Stimulated activated CD8-positive, alpha-beta memory T cell treated with anti-CD3 and anti-CD28 coated beads, Interleukin-4, amount 100 ng/mL, for 24 hours (primary cell): ENCODE measurements at regions not wholly inside any gene's neighbourhood (a gene's known extent, or its start where the extent isn't known, plus 50 kb on each side); places are given as distances from the start of the nearest gene placed in this dataset.

Experiments used
- DNase-seq: peaks from one replicate; pipeline ENCODE4 v3.0.0-alpha.2; 2020; ENCODE audit warnings: low read depth

DNA sequence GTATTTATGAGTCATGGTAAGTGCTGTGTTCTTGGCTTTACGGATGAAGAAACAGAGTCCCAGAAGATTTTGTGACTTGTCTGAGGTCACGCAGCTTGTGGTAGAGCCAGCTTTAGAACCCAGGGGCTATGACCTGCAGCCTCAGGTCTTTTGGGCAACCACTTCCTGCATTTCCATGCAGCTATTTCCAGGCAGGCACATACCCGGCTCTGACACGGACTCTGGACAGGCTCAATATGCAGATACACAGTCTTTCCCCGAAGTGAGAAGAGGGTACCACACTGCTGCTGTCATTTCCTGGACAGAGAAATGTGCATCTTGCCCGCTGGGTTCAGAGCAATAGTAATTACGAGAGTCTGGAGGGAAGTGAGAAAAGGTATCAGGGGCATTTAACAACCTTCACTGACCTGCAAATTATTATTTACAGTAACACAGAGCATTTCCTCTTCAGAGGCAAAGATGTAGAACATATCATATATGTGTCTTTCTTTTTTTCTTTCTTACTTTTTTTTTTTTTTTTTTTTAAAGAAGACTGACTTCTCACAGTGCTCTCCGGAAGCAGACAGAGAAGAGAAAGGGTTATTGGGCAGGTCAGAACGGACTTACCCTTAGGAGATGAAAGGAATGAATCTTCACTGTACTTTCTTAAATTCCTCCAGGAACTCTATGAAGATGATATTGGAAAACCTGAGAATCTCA, 185.1 kb downstream of the CLIC5 start:
- DNase-seq = peak; percentile 15

DNA sequence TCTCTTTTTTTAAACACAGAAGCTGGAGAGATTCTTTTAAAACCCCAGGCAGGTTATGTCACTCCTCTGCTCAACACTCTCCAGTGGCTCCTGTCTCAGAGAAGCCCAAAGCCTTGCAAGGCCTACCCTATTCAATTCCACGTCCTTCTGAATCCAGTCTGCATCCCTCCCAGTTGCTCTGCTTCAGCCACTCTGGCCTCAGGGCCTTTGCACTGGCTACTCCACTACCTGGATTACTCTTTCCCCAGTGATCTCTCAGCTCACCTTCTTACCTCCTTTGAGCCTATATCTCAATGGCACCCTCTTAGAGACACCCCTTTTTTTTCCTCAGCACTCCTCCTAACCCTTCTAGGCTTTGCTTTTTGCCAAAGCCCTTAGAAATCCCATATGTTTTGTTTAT, 185.8 kb downstream of the CLIC5 start:
- DNase-seq = no peak

DNA sequence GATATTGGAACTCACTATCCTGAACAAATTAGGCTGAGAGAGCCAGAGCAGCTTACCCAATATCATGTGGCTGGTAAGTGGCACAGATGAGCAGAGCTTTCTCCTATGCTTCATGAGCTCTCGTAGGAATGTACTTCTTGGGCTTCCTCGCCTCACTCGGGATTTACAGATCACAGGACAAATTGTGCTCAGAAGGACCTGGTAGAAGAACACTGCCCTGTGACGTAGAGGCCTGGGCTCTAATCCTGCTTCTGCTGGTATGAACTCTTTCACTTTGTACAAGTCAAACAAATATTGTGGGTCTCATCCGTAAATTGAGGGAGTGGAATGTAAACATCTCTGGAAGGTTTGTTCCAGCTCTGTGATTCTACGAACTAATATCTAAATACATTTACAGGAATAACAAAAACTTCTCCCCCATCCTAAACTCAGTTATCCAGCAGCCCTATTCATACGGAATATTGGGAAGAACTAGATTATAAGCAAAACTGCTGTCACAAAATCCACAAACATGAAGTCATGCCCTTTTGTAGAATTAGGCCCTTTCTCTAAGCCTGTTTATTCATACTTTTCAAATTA, 187.6 kb downstream of the CLIC5 start:
- DNase-seq = no peak

DNA sequence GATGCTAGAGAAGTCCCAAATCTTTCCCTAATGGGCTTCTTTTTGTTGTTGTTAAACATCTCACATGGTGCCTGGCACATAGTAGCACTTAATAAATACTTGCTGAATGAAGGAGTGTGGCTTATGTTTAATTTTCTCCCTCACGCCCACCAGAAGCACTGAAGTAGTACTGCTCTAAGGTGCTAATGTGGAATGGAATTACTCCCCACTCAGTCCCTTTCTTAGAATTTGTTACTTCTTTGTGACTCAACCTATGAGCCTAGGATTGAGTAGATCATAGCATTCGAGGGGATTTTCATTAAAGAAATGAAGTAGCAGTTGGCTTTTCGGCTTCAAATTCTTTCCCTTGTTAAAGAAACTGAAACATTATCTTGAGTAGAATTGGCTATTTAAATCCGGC, 192.8 kb downstream of the CLIC5 start:
- DNase-seq = no peak

DNA sequence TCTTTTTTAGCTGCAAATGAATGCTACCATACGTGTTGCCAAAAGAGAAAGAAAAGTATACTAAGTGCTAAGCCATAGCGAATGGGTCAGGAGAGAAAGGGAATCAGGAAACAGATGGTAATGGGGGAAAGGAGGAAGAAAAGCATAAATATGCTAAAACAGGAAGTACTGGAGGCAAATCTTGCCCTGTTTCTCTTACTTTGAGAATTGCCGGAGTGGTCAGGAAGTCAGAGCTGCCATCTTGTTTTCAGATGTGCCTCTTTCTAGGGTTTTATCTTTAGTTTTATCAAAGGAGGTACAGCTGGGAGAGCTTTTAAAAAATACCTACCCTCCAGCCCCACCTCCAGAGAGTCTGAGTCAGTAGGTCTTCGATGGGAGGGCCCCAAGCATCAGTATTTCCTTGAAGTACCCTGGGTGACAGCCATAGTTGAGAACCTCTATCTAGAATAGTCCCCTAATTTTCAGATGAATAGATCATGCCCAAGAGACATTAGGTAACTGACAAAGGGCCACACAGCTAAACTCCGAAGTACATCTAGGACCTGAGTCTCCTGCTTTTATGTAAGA, 193.3 kb downstream of the CLIC5 start:
- DNase-seq = no peak

DNA sequence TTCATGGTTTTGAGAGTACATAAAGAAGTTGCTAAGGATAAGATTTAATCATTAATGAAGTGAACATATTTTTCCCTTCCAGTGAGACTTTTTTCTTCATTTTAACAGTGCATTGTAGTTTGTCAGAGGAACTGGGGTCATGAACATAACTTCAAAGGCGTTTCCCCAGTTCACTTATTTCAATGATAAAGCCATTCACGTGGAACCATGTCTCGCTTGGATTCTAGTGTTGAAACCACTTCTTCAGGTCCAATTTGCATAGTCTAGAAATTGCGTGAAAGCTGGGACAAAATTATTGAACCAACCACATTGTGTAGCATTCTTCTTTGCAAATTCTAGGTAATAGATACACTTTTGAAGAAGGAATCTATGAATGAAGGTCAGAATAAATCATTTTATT, 197.0 kb downstream of the CLIC5 start:
- no peak for DNase-seq

DNA sequence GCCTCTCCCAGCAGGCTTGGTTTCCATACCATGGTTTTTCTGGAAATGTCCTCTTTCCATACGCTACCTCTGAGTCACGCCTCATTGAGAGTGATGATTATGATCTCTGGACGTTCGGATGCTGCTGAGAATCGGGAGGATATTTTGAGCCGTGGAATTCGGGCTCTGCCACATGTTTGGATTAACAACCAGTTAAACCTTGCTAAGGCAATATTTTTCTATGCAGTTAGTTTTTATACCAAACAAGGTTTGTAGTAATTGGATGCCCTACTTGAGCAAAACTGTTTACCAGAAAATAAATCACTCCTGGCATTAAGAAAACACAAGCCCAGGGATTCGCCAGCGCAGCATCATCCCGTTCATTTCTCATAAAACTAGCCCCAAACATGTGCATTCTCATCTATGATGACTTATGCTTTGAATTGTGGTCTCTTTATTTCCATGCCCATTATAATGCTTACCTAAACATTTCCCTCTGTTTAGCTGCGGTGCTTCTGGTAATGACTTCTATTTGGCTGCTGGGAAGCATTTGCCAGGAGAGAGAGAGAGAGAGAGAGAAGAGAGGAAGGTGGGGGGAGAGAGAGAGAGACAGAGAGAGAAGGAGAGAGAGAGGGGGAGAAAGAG, 198.9 kb downstream of the CLIC5 start:
- no peak for DNase-seq

DNA sequence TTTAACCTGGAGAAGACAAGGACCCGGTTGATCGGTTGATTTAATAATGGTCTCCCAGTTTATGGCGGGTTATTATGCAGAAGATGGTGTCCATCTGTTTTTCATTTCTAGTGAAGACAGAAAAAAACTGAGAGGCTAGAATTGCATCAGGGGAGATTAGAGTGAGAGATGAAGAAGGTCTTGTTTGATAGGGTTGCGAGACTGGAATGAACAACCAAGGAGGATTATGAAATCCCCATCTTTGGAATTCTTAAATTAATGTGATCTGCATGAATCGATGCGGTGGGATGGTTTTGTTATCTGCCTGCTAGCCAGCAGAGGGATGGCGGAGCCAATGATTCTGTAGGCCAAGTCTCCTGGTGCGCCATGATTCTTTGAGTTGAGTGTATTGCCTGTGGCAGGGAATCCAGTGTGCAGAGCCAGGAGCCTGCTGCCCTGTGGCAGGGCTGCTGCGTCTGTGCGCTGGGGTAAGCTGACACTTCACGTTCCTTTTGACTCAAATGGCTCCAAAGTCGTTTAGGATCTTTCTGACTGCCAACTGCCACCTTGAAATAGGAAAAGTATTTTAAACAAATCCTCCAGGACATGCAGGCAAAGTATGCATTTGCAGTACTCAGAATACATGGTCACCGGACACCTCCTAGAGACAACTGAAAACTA, 200.1 kb downstream of the CLIC5 start:
- no peak for DNase-seq

DNA sequence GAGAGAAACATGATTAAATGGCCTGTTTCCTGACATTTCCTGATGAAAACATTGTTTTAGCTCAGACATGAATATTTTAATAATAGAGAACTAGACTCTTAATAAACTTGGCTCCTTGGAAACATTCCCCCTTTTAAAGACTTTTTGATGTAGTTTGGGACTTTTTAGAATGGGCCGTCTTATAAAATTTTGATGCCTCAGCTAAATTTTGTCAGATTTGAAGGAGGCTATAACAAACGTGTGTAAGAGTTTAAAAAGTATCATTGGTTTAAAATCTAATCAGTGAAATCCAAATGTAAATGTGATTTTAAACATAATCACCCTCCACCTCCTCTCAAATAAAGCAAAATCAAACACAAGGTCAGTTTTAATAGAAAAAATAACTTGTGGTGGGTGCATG, 200.9 kb downstream of the CLIC5 start:
- DNase-seq = no peak

DNA sequence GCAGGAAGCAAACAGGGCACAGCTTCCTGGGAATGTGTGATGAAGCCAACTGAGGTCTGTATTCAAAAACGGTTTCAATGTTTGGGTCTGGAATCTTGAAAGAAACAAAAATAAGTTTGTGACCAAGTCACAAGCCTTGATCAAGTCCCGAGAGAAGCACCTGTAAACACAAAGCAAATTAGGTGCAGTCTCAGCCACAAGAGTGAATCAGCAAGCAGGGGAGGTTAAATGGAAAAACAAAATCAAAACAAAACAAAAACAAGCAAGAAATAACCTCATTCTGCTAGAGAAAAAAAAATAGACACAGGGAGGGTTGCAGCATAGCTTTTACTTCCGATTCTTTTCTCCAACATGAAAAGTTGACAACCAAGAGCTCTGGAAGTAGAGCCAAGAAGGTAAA, 201.7 kb downstream of the CLIC5 start:
- no peak for DNase-seq

DNA sequence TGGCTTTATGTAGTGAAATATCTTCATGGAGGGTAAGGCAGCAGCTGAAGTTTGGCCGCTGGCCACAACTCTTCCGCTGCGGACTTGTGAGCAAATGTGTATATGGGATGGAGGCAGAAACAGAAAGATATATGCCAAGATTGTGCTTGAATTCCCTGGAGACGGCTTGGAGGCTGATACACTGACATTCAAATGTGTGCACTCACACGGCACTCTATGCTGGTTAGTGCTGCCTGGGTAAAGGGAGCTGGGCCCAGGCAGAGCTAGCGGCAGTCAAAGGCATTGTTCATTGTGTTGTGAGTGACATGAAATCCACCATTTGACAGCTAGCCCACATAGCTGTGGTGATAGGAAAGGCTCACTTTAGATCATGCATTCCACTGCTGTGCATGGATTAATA, 202.7 kb downstream of the CLIC5 start:
- DNase-seq = no peak

DNA sequence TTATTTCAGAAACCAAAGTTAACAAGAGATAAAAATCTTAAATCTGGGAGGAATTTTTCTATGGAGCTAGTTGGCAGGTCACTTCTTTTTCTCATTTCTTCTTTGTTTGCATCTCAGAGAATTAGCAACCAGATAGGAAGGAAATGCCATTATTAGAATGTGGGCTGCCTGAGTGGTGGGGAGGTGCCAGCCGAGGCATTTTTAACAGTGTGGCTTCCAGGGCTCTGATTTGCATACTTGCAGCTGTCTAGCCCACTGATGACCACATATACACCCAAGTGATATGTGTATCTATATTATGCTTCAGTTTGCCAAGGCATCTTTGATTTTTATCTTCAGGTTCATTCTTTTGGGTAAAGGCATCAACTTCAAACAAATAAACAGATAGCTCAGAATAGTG, 206.7 kb downstream of the CLIC5 start:
- DNase-seq = no peak

DNA sequence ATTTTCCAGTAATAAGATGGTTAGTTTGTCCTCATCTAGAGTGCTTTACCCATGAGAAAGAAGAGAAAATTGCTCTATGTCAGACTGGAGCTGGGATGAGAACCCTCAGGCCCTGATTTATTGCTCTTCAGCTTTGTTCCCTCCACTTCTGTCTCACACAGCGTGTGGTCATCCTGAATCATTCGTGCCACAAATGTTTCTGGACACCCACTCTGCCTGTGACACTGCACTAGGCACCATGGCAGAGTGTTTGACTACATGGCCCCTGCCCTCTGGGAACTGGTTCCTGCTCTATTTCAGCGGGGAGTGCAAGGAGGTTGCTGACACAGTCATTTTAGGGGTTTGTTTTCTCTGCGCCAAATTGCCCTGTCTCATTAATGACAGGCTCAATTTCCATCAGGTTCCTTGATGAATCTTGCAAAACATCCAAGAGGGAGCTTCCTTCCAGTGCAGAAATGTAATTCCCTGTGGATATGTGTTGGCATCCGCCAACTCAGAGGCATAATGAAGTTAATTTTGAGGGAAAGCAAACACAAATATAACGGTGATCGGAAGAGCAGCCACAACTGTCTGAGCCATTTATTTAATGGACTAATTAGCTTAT, 207.5 kb downstream of the CLIC5 start:
- DNase-seq = no peak

DNA sequence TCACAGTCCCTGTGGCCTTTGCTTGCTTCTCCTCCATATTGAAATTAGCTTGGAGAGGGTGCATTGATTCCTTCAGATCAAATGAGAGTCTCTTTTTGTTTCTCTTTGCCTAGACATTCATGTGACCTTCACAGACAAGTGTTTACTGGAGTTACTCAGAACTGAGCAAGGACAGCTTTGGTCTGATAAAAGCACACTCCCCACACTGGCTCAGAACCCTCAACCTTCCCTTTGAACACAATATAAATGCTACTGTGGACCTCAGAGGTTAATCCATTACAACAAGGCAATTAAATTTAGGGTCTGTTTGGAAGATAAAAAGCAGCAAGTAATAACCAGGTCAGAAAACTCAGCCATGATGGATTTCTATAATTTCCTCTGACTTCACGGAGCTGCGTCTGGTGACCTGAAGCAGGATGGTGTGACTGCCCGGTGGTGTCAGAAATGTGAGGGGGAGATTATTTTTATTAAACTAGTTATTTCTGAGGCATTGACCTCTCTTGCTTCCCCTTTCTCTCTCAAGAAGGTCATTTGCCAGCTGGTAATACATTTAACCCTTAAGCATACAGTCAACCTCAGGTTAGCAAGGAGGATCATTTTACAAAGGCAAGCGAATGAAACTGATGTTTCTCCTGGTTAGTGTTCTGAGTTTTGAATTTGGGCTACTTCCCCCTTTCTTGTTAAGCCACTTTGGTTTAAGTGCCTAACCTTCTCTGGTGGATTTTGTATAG, 208.2 kb downstream of the CLIC5 start:
- no peak for DNase-seq

DNA sequence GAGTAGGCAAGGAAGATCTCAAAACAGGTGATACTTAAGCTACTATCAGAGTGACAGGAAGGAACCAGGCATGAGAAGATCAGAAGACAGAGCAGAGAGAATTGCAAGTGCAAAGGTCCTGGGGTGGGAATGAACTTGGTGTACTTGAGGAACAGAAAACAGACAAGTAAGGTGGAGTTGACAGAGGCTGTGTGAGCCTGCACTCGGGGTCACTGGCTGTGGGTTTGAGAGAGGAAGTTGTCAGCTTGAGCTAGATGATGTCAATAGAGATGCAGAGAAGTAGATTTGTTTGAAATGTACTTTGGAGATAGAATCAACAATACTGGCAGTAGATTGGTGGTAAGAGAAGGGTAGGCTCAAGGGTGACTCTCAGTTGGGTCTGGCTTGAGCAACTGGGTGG, 209.5 kb downstream of the CLIC5 start:
- no peak for DNase-seq

DNA sequence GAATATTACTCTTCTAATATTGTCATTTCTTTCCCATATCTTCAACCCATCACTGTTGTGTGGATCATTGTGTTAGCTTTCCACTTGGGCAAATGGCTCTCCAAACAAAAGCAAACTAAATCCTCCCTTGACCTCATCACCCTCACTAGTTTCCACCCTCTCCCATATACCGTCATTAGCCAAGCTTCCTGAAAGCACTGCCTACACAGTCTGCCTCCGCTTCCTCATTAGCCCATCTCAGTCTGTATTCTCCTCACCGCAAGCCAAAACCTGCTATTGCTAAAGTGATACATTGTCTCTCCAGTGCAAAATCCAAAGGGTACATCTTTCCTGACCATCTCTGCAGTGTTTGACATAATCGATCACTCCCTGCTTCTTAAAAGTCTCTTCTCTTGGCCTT, 212.6 kb downstream of the CLIC5 start:
- DNase-seq = no peak

DNA sequence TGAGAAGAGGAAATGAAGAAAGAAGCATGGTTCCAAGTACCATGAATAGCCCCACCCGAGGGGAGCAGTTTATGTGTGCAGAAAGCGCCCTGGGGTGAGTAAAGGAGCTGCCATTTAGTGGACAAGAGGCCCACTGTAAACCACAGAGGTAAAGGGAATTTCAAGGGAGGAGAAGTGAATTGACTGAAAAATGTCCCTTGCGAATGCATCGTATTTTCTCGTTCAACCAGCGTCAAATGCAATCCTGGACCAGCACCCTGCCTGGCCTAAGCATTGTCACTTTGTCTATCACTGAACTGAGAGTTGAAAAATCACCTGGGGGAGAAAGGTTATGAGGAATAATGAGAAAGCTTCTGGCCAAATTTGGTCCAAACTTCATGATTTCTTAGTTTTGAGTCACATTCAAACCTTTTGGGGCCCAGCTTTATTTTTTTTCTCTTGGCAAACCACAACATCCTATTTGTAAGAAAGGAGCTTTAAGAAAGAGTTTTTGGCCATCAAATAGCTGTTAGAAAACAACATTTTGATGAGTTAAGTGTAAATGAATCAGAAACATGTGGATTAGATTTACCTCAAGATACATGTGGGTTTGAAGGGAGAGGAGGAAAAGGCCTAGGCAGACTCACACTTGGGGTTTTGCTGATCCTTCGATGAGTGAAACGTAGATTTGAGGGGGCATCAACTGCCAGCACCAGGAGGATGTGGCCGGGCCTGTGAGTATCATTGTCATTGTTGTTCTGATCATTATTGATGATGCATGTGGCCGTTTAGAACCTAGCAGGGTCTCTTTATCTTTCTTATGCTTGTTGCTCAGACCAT, 214.0 kb downstream of the CLIC5 start:
- DNase-seq = peak; percentile 15

DNA sequence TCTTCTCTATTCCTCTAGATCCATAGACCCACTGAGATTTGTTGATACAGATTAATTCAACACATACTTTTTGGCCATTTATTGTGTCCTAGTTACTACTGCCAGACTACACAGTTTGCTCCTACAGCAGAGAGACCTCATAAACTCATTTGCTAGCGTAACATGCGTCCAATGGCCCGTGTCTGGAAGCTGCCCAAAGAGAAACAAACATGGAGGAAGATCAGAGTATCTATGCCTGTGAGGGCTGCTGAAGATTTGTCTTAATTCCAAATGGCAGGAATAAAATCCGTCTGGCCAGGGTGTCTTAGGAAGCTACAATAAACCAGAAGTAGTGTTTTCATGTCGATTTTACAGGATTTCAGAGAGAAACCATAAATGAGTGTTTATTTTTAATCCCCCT, 214.7 kb downstream of the CLIC5 start:
- DNase-seq = no peak

DNA sequence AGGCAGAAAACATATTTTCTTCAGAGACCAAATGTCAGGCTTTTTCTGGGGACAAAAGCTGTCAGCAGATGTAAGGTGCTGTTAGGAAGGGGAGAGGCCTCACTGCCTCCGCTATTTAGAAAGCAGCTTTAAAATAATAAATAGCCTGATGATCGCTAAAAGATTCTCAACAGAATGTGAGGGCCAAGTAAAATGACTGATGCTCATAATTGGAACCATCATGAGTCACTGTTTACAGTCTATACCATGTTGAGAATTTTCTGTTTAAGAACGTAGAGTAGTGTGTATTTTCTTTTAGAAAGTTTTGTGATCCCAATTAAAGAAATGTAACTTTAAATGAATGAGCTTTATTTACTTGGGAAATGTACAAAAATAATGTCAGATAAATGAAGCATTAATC, 220.0 kb downstream of the CLIC5 start:
- DNase-seq = no peak

DNA sequence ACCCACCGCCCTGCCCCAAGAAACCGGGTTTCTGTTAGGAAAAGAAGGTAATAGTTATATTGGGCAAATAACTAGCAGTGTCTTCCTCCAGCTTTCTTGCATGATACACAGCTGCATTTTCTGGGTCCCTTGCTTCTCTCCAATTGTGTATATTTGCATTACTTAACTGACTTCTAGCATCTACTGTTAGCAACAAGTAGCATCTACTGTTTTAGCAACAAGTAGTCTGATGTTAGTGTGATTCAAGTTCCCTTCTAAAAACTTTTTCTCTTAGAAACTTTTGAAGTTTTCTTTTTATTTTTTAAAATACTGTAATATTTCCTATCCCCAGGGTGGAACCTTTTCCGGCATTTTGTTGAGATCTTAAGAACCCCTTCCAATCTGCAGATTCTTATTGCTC, 221.2 kb downstream of the CLIC5 start:
- DNase-seq = no peak
